ENCODE measurements at regions not wholly inside any gene's neighbourhood (a gene's known extent, or its start where the extent isn't known, plus 50 kb on each side); places are given as distances from the start of the nearest gene placed in this dataset.

- FAIRE-seq = no peak
- 50 to 60% (median 53%) methylated on average over 7 of the region's 7 CpGs for WGBS, 3 donors
Measured at GRCh38 chr5:6840136-6840793, 127.0 kb downstream of the TENT4A start.

GRCh38 chr5:6843335-6843734 is 130.1 kb downstream of the TENT4A start:
- no peak for FAIRE-seq
- 82 to 89% (median 84%) methylated on average over 2 of the region's 2 CpGs for WGBS, 3 donors
- H3K9me3 ChIP-seq (ENCODE audit: control insufficient read depth in 2 of 2, insufficient read depth in 1 of 2, low read depth in 1 of 2, low read length in 1 of 2) = no peaks in the 10 kb centered on the region

More at GRCh38 chr5:6840136-6840793, 127.0 kb downstream of the TENT4A start:
- Histone ChIP-seq H3K36me3 (ENCODE audit: control insufficient read depth in 3 of 3, insufficient read depth in 2 of 3, low read depth in 1 of 3, low read length in 3 of 3) (no peaks in the 10 kb centered on the region), H3K9me3 (ENCODE audit: control insufficient read depth in 2 of 2, insufficient read depth in 1 of 2, low read depth in 1 of 2, low read length in 1 of 2) (peaks cover 0 to 5% of the 10 kb centered on the region in 2 donors), H3K4me3 (ENCODE audit: low read depth in 1 of 3, low read length in 3 of 3) (no peak overlapping the region), H3K27ac (ENCODE audit: low read depth in 1 of 3, low read length in 2 of 3) (no peak overlapping the region), H3K27me3 (ENCODE audit: control insufficient read depth in 3 of 3, insufficient read depth in 3 of 3, low read length in 3 of 3) (no peaks in the 10 kb centered on the region), H3K4me1 (ENCODE audit: control insufficient read depth in 3 of 3, insufficient read depth in 2 of 3, low read depth in 1 of 3, low read length in 2 of 3) (no peaks in the 10 kb centered on the region)
- no peak for DNase-seq

GRCh38 chr5:6843821-6844220 is 130.6 kb downstream of the TENT4A start:
- Histone ChIP-seq H3K4me3 (ENCODE audit: low read depth in 1 of 3, low read length in 3 of 3) (no peak overlapping the region), H3K36me3 (ENCODE audit: control insufficient read depth in 3 of 3, insufficient read depth in 2 of 3, low read depth in 1 of 3, low read length in 3 of 3) (no peaks in the 10 kb centered on the region), H3K27ac (ENCODE audit: low read depth in 1 of 3, low read length in 2 of 3) (no peak overlapping the region), H3K27me3 (ENCODE audit: control insufficient read depth in 3 of 3, insufficient read depth in 3 of 3, low read length in 3 of 3) (no peaks in the 10 kb centered on the region), H3K9me3 (ENCODE audit: control insufficient read depth in 2 of 2, insufficient read depth in 1 of 2, low read depth in 1 of 2, low read length in 1 of 2) (no peaks in the 10 kb centered on the region), H3K4me1 (ENCODE audit: control insufficient read depth in 3 of 3, insufficient read depth in 2 of 3, low read depth in 1 of 3, low read length in 2 of 3) (no peaks in the 10 kb centered on the region)
- 84 to 86% (median 86%) methylated on average over 8 of the region's 8 CpGs for WGBS, 3 donors
- DNase-seq = no peak
- FAIRE-seq = no peak

More at GRCh38 chr5:6843335-6843734, 130.1 kb downstream of the TENT4A start:
- H3K4me3 ChIP-seq (ENCODE audit: low read depth in 1 of 3, low read length in 3 of 3) = no peak overlapping the region
- no peaks in the 10 kb centered on the region for H3K36me3 ChIP-seq (ENCODE audit: control insufficient read depth in 3 of 3, insufficient read depth in 2 of 3, low read depth in 1 of 3, low read length in 3 of 3)
- no peaks in the 10 kb centered on the region for H3K4me1 ChIP-seq (ENCODE audit: control insufficient read depth in 3 of 3, insufficient read depth in 2 of 3, low read depth in 1 of 3, low read length in 2 of 3)
- no peak overlapping the region for H3K27ac ChIP-seq (ENCODE audit: low read depth in 1 of 3, low read length in 2 of 3)
- no peak for DNase-seq
- H3K27me3 ChIP-seq (ENCODE audit: control insufficient read depth in 3 of 3, insufficient read depth in 3 of 3, low read length in 3 of 3) = no peaks in the 10 kb centered on the region

DNA sequence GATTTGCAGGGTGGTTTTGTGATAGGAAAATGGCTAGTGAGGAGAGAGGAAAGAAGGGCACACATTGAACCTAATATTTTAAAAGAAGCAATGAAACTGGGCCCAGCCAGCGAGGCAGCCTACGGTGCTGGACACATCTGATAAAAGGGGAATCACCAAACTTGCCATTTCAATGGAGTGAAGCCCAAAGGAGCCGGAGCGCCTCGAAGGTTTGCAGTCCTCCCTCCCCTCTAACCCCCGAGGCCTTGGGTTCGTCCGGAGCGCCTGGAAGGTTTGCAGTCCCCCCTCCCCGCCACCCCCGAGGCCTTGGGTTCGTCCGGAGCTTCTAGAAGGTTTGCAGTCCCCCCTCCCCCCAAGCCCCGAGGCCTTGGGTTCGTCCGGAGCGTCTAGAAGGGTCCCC is 132.6 kb downstream of the TENT4A start:
- DNase-seq (no peak), FAIRE-seq (no peak)
- no peaks in the 10 kb centered on the region for H3K36me3 ChIP-seq (ENCODE audit: control insufficient read depth in 3 of 3, insufficient read depth in 2 of 3, low read depth in 1 of 3, low read length in 3 of 3)
- H3K4me1 ChIP-seq (ENCODE audit: control insufficient read depth in 3 of 3, insufficient read depth in 2 of 3, low read depth in 1 of 3, low read length in 2 of 3) = no peaks in the 10 kb centered on the region
- H3K9me3 ChIP-seq (ENCODE audit: control insufficient read depth in 2 of 2, insufficient read depth in 1 of 2, low read depth in 1 of 2, low read length in 1 of 2) = peaks cover 0 to 5% of the 10 kb centered on the region in 2 donors
- no peak overlapping the region for H3K4me3 ChIP-seq (ENCODE audit: low read depth in 1 of 3, low read length in 3 of 3)
- WGBS, 3 donors = 90 to 92% (median 91%) methylated on average over 15 to 17 of the region's 17 CpGs
- H3K27ac ChIP-seq (ENCODE audit: low read depth in 1 of 3, low read length in 2 of 3) = no peak overlapping the region
- no peaks in the 10 kb centered on the region for H3K27me3 ChIP-seq (ENCODE audit: control insufficient read depth in 3 of 3, insufficient read depth in 3 of 3, low read length in 3 of 3)

- 82 to 88% (median 87%) methylated on average over 6 of the region's 6 CpGs for WGBS, 3 donors
- H3K9me3 ChIP-seq (ENCODE audit: control insufficient read depth in 2 of 2, insufficient read depth in 1 of 2, low read depth in 1 of 2, low read length in 1 of 2) = peaks cover 0 to 19% of the 10 kb centered on the region in 2 donors
- H3K36me3 ChIP-seq (ENCODE audit: control insufficient read depth in 3 of 3, insufficient read depth in 2 of 3, low read depth in 1 of 3, low read length in 3 of 3) = no peaks in the 10 kb centered on the region
- no peak for DNase-seq
- H3K4me1 ChIP-seq (ENCODE audit: control insufficient read depth in 3 of 3, insufficient read depth in 2 of 3, low read depth in 1 of 3, low read length in 2 of 3) = no peaks in the 10 kb centered on the region
- H3K4me3 ChIP-seq (ENCODE audit: low read depth in 1 of 3, low read length in 3 of 3) = no peak overlapping the region
- no peak for FAIRE-seq
- H3K27ac ChIP-seq (ENCODE audit: low read depth in 1 of 3, low read length in 2 of 3) = no peak overlapping the region
- H3K27me3 ChIP-seq (ENCODE audit: control insufficient read depth in 3 of 3, insufficient read depth in 3 of 3, low read length in 3 of 3) = no peaks in the 10 kb centered on the region
Measured at GRCh38 chr5:6847870-6848269, 134.6 kb downstream of the TENT4A start.

DNA sequence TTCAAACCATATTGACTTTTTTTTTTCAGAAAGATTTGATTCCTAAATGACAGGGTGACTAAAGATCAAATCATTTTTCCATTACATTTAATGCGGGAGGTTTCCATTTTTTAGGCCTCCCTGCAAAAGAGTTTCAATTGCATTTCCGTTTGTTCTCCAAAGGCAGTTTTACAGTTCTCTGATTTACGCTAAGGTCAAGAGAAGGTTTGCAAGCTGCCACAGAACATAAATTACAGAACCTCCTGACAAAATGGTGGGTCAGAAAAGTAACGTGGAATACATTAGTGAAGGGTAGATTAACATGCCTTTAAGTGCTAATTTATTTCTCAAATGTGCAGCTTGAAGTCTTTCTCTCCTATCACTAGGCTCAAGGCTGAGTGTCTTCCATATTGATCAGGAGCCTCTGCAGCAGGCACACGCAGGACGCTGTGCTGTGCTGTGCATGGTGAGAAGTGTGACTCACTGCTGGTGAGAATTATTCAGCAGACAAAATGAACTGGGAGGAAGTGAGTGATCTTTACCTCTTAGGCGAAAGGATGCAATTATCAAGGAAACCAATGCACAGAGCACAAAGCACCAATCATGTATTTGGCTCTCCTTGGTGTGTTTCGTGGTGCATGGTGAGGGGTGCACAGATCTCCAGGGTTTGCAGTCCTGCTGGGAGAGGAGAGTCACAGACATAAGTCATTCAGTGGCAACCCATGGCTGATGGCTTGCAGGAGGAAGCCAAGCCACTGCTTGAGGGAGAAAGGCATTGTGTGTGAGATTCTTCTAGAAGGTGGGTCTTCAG is 136.3 kb downstream of the TENT4A start:
- no peaks in the 10 kb centered on the region for H3K36me3 ChIP-seq (ENCODE audit: control insufficient read depth in 3 of 3, insufficient read depth in 2 of 3, low read depth in 1 of 3, low read length in 3 of 3)
- H3K4me3 ChIP-seq (ENCODE audit: low read depth in 1 of 3, low read length in 3 of 3) = no peak overlapping the region
- no peaks in the 10 kb centered on the region for H3K4me1 ChIP-seq (ENCODE audit: control insufficient read depth in 3 of 3, insufficient read depth in 2 of 3, low read depth in 1 of 3, low read length in 2 of 3)
- no peak for FAIRE-seq
- no peak for DNase-seq
- peaks cover 0 to 25% of the 10 kb centered on the region in 2 donors for H3K9me3 ChIP-seq (ENCODE audit: control insufficient read depth in 2 of 2, insufficient read depth in 1 of 2, low read depth in 1 of 2, low read length in 1 of 2)
- no peaks in the 10 kb centered on the region for H3K27me3 ChIP-seq (ENCODE audit: control insufficient read depth in 3 of 3, insufficient read depth in 3 of 3, low read length in 3 of 3)
- H3K27ac ChIP-seq (ENCODE audit: low read depth in 1 of 3, low read length in 2 of 3) = no peak overlapping the region
- 70 to 75% (median 74%) methylated on average over 8 of the region's 8 CpGs for WGBS, 3 donors

DNA sequence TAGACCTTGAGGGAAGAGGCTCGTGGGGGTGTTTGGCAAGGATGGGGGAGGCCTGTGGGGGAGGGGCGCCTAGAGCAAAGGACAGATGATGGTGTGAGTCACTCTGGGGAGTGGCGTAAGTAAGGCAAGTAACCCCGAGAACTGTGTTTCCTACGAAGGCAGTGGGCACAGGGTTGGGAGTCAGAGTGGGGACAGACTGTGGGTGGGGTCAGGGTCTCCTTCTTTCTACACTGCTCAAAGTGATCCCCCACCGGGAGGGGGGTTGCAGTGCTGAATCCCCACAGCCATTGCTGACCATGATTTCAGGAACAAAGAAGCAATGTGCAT is 136.8 kb downstream of the TENT4A start:
- H3K27ac ChIP-seq (ENCODE audit: low read depth in 1 of 3, low read length in 2 of 3) = no peak overlapping the region
- no peaks in the 10 kb centered on the region for H3K36me3 ChIP-seq (ENCODE audit: control insufficient read depth in 3 of 3, insufficient read depth in 2 of 3, low read depth in 1 of 3, low read length in 3 of 3)
- DNase-seq (no peak), FAIRE-seq (no peak)
- H3K4me3 ChIP-seq (ENCODE audit: low read depth in 1 of 3, low read length in 3 of 3) = no peak overlapping the region
- 55 to 67% (median 57%) methylated on average over 5 to 6 of the region's 6 CpGs for WGBS, 3 donors
- no peaks in the 10 kb centered on the region for H3K4me1 ChIP-seq (ENCODE audit: control insufficient read depth in 3 of 3, insufficient read depth in 2 of 3, low read depth in 1 of 3, low read length in 2 of 3)
- H3K9me3 ChIP-seq (ENCODE audit: control insufficient read depth in 2 of 2, insufficient read depth in 1 of 2, low read depth in 1 of 2, low read length in 1 of 2) = peaks cover 0 to 30% of the 10 kb centered on the region in 2 donors
- no peaks in the 10 kb centered on the region for H3K27me3 ChIP-seq (ENCODE audit: control insufficient read depth in 3 of 3, insufficient read depth in 3 of 3, low read length in 3 of 3)

DNA sequence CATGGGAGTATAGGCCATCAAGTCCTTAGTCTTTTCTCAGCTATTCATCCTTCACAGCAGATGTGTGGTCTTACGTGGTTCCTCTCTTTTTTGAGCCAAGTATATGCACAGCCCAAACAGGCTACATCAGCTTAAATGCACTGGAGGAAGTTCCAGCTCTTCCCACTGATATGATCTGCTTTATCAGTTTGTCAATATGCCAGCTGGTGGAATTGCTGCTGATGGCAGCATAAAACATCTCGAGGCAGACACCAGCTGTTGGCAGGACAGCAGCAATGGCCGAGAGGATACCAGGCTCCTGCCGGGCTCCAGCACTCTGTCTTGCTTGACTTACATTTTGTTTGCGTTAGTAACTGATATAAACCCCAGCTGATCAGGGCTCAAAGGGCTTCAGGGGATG is 143.4 kb downstream of the TENT4A start:
- Histone ChIP-seq H3K27me3 (ENCODE audit: control insufficient read depth in 3 of 3, insufficient read depth in 3 of 3, low read length in 3 of 3) (no peaks in the 10 kb centered on the region), H3K9me3 (ENCODE audit: control insufficient read depth in 2 of 2, insufficient read depth in 1 of 2, low read depth in 1 of 2, low read length in 1 of 2) (peaks cover 0 to 20% of the 10 kb centered on the region in 2 donors), H3K36me3 (ENCODE audit: control insufficient read depth in 3 of 3, insufficient read depth in 2 of 3, low read depth in 1 of 3, low read length in 3 of 3) (no peaks in the 10 kb centered on the region), H3K4me3 (ENCODE audit: low read depth in 1 of 3, low read length in 3 of 3) (no peak overlapping the region), H3K27ac (ENCODE audit: low read depth in 1 of 3, low read length in 2 of 3) (no peak overlapping the region), H3K4me1 (ENCODE audit: control insufficient read depth in 3 of 3, insufficient read depth in 2 of 3, low read depth in 1 of 3, low read length in 2 of 3) (no peaks in the 10 kb centered on the region)
- DNase-seq (peak; percentile 13 to 24), FAIRE-seq (no peak)
- 22 to 49% (median 37%) methylated on average over 5 of the region's 5 CpGs for WGBS, 3 donors
